ENCODE measurements at regions not wholly inside any gene's neighbourhood (a gene's known extent, or its start where the extent isn't known, plus 50 kb on each side); places are given as distances from the start of the nearest gene placed in this dataset.

DNA sequence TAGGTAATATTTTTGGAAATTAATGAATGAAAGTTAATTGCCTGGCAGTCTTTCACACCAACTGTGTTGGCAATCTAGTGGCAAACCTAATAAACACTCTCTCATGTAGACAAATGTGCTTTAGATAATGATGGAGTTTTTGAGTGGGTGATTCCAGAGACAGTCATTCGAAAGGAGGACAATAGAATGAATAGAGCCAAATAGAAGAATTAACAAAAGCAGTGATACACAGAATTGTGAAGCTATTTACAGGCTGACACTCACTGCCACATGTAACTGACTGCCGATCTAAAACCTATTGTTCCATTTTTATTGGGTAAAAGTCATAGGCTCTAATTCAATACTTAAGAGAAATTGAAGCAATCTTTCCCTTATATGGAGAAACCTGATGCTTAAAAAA lies 338.5 kb downstream of the PCDH7 start:
- DNase-seq (ENCODE audit: low read depth in 2 of 2), result no peak

- DNase-seq (ENCODE audit: low read depth in 2 of 2), result no peak
Observed at GRCh38 chr4:31059753-31060522, 339.8 kb downstream of the PCDH7 start.

GRCh38 chr4:31065086-31065485 lies 344.9 kb downstream of the PCDH7 start:
- no peak for DNase-seq (ENCODE audit: low read depth in 2 of 2)

GRCh38 chr4:31068257-31069075 lies 348.3 kb downstream of the PCDH7 start:
- no peak for DNase-seq (ENCODE audit: low read depth in 2 of 2)

GRCh38 chr4:31069151-31069550 lies 349.0 kb downstream of the PCDH7 start:
- no peak for DNase-seq (ENCODE audit: low read depth in 2 of 2)

DNA sequence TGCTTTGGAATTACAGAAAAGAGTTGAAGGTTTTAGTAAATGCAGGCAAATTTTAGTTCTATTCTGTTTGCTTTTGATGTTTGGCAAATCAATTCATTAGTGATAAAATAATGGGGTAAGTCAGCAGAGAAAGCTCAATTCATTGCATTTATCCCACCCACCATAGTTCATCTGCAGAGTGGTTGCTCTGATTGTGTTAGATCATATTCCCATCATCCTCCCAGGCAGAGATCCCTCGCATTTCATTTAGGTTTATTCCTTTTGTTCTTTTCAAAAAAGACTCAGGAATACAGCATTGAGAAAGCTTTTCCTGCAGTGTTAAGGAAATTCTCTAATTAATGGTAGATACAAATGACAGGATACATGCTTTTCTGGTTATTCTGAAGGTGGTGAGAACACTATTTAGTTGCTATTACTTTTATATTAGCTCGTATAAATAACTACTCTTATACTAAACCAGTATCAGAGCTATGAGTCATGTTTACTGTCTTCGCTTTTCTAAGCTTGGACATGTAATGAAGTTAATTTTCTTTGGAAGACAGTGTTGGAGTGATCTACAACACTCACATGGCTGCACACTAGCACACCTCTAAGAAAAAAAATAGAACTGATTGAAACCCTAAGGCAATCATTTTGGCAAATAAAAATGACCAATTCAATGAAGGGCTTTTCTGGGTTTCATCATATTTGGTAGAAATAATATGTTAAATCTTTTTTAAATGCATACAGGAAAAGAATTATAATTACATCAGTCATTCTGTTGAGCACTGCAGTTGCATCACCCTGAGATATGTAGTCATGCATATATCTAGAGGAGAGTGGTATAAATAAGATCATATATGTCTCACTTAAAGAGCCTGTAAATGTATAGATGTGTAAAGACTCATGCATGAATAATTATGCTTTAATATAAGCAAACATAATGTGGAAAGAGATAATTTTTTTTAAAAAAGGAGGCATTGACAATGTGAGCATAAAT lies 351.6 kb downstream of the PCDH7 start:
- DNase-seq (ENCODE audit: low read depth in 2 of 2), result no peak

- no peak for DNase-seq (ENCODE audit: low read depth in 2 of 2)
Observed at GRCh38 chr4:31075969-31076368, 355.8 kb downstream of the PCDH7 start.

- DNase-seq (ENCODE audit: low read depth in 2 of 2), result no peak
Observed at GRCh38 chr4:31078661-31079060, 358.5 kb downstream of the PCDH7 start.

GRCh38 chr4:31080887-31081286 lies 360.7 kb downstream of the PCDH7 start:
- no peak for DNase-seq (ENCODE audit: low read depth in 2 of 2)

DNA sequence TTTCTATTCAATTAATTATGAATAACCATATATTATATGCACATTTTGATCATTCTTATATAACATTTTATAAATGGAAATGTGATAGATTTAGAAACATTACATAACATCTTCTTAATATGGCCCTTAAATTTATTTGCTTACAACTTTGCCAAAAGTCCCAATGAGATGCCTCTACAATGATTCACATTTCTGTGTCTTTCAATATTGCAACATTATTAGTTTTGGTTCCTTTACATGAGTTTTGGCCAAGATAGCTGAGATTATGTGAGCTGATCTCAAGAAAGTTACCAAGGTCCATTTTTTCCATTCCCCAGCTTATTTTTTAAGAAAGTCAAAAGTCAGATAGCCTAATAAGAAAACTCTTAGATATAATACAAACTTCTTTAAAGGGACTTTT lies 361.2 kb downstream of the PCDH7 start:
- no peak for DNase-seq (ENCODE audit: low read depth in 2 of 2)

DNA sequence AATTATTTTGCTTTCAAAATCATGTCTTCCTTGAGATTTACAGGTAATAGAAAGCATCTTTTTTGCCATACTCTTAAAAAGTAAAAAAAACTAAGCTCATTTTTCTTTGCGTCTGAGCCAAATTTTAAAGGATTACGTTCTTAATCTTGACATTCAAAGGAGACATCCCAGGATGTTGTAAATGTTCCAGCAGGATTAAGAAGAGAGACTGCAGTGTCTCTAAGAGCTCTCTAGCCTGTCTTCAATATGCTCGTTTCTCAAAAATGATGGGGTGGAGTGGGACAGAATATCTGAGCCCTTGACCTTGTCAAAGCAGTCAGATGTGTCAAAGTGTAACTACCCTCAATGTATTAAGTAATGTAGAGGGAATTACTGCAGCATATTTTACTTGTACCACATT lies 363.3 kb downstream of the PCDH7 start:
- no peak for DNase-seq (ENCODE audit: low read depth in 2 of 2)

- no peak for DNase-seq (ENCODE audit: low read depth in 2 of 2)
Observed at GRCh38 chr4:31084806-31085416, 364.7 kb downstream of the PCDH7 start.

DNA sequence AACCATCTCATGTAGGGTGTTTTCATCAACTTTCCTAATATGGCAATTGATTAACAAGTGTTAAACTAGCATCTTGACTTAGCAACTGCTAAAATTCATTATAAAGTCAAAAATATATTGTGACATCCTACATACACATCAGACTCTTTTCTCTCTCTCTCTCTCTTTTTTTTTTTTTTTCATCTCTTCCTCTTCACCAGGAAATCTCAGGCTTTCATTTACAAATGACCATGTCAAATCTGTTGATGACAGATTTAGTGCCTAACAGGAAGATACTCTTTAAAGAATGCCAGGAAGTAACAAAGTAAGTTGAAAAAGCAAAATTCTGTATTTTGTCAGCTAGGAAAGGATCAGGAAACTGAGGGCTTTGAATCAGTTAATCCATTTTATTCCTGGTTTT lies 365.5 kb downstream of the PCDH7 start:
- no peak for DNase-seq (ENCODE audit: low read depth in 2 of 2)

DNA sequence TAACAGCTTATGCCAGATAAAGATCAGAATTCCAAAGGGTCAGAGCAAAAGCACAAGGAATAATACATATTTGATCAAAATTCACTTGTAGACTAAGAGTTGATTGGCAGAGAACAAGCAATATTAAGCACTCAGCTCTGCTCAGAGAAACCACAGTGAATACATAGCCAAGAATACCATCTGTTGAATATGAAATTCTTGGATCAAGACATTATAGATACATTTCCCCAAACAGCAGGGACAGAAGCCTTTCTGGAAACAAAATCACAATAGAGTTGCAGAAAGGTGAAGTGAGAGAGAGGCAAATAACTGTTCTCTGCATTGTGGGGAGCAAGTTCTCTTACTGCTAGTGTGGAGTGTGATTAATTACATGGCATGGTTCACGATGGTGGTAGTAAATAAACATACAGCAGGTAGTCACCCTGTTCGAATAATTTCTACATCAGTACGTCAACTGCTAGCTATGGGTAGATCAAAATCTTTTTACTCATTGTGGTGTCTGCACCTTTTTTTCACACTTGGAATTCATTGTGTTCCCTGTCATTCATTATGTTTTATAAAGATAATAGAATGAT lies 366.7 kb downstream of the PCDH7 start:
- DNase-seq (ENCODE audit: low read depth in 2 of 2), result no peak

- no peak for DNase-seq (ENCODE audit: low read depth in 2 of 2)
Observed at GRCh38 chr4:31088600-31089230, 368.5 kb downstream of the PCDH7 start.

DNA sequence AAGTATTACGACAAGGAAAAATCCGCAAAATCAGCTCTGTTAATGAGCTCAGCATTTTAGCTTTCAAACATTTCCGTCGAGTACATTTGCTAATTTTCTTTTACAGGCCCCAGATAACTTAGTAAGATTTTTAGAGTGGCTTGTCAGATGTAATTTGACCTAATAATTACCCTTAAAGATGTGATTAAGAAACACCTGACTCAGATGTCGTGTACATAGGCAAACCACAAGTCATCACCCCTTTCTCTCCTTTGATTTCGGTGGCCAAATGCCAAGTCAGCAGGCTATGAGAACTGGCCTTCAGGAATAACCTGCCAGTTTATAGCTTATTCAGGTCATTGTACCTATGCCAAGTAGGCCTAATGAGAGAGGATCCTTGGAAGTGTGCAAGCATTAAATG lies 369.6 kb downstream of the PCDH7 start:
- no peak for DNase-seq (ENCODE audit: low read depth in 2 of 2)

DNA sequence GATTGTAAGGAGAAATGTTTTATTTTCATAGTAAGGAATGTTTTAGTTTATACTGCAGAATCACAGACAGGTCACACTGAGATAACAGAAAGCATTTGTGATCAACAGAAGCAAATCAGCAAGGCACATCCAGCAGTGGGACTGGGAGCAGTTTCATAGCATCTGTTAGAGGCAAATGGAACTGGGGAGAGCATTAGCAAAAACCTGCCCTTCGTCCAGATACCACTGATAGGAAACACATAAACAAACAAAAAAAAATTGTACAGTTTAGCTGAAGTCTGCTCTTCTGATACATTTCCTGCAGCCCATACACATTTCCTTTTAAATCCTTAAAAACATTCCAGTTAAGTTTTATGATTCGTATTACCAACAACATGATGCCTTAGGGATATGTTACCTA lies 374.3 kb downstream of the PCDH7 start:
- DNase-seq (ENCODE audit: low read depth in 2 of 2), result no peak

- no peak for DNase-seq (ENCODE audit: low read depth in 2 of 2)
Observed at GRCh38 chr4:31097999-31098398, 377.8 kb downstream of the PCDH7 start.

- no peak for DNase-seq (ENCODE audit: low read depth in 2 of 2)
Observed at GRCh38 chr4:31100536-31100935, 380.4 kb downstream of the PCDH7 start.

GRCh38 chr4:31104043-31104442 lies 383.9 kb downstream of the PCDH7 start:
- DNase-seq (ENCODE audit: low read depth in 2 of 2), result no peak

- DNase-seq (ENCODE audit: low read depth in 2 of 2), result no peak
Observed at GRCh38 chr4:31104577-31104976, 384.4 kb downstream of the PCDH7 start.

Measured in stimulated activated CD4-positive, alpha-beta T cell treated with anti-CD3 and anti-CD28 coated beads, Interleukin-1b, Interleukin-23, amount 100 ng/mL, for 4 hours (primary cell).